HG03159 (cell line): ENCODE measurements at regions not wholly inside any gene's neighbourhood (a gene's known extent, or its start where the extent isn't known, plus 50 kb on each side); places are given as distances from the start of the nearest gene placed in this dataset.

Experiments
- ATAC-seq: cut with Tn5 transposase; IDR thresholded peaks from one replicate; pipeline ENCODE4 v1.9.1; 2021; ENCODE audit warnings: mild to moderate bottlenecking, moderate library complexity; ENCODE audit not compliant: unreplicated experiment

DNA sequence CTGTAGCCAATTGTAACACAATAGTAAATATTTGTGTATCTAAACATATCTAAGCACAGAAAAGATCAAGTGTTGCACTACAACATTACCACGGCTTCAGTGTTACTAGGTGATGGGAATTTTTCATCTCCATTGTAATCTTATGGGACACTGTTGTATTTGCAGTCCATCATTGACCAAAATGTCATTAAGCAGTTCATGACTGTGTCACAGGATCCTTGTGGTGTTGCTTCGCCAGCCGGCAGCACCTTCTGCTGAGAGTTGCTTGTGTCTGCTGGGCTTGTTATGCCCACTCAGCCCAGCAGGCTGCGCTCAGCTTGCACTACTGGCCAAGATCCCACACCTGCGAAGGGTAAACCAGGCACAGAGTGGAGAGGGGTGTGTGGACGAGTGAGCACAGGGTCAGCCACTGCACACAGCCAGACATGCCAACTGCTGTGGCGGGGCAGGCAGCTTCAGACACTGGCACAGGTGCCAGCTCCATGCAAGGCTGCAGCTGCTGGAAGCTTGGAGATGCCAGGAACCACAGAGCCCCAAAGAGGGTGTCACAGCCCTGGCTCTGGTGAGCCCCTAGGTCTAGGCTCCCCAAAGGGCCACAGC lies 273.7 kb downstream of the CETN3 start:
- no peak for ATAC-seq

DNA sequence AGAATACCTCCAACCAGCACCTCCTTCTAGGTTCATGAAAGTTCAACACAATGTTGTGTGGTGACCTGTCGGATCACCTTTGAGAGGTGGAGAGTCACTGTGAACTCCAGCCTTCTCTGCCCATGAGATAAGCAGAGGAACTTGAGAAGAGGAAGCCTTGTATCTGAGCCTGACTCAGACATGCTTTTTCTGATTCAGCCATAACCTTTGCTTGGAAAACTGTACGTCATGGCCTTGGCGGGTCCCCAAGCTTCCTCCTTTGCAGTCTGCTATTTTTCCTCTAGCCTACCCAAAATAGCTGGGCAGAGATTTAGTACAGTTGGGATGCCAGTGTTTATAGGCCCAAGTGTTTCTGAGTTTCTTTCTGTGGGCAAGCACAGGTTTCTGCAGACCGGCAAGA lies 274.7 kb downstream of the CETN3 start:
- no peak for ATAC-seq

- no peak for ATAC-seq
Observed at GRCh38 chr5:90134381-90134780, 275.2 kb downstream of the CETN3 start.

GRCh38 chr5:90133941-90134340 lies 275.6 kb downstream of the CETN3 start:
- no peak for ATAC-seq

DNA sequence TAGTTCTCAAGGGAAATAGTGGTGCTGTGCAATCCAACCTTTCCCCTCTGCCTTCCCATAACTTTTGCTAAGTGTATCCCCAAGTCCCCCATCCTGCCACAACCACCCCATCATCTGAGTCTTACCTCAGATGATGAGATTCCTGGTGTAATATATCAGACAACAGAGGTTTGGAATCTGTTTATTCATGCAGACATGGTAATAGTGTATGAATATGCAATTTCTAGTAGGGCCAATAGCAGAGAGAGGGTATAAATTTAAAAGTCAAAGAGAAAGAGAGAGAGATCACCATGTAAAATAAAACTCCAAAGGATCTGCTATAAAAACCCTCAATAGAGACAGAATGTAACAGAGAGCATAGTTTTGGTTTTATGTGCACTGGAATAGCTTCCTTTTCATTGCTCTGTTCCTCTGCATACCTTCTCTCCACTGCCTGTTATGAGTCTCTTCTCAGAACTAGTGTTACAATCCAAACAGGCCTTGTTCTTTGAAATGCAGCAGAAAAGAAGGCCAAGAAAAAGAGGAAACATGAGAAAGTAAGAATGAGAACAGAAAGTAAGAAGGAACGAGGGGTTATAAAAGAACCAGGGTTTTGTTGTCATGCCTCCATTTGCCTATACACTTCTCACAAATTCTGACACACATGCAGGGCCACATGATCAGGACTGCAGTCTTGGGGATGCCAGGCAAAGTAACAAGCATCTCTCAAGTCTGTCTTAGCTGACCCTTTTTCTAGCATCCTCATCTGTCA lies 278.0 kb downstream of the CETN3 start:
- peak; percentile 77 for ATAC-seq

DNA sequence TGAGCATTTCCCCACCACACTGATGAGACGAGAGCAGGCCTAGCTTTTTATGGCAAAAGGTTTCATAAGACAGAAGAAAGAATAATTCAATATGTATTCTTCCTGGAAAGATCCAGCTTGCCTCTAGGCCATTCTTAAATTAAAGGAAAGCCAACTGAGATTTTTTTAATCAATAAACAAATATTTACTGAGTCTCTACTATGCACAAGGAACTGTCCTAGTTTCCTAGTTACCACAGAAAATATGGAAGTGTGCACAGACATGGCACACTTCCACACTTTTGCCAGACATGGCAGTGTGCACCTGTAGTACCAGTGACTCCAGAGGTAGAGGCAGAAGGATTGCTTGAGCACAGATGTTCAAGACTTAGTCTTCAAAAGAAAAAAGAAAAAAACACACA lies 281.0 kb downstream of the CETN3 start:
- ATAC-seq, result no peak

GRCh38 chr5:90119531-90119971 lies 290.0 kb downstream of the CETN3 start:
- no peak for ATAC-seq

- ATAC-seq, result no peak
Observed at GRCh38 chr5:90117005-90117404, 292.6 kb downstream of the CETN3 start.

DNA sequence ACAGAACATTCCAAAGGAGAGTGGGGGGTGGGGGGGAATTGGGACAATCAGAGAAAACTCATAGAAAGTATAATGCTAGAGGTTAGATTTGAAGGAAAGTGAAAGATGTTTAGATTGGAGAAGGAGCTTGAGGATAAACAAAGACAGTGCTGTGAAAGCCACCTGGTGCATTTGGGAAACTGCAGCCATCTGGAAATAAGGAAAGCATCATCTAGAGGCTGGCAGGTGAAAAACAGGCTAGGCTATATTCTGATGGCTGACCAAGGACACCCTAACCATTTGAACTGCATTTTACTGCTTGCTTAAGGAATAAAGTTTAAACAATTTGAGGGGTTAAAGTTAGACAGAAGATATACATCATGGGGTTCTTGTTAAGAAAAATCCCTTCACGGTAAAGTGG lies 296.4 kb downstream of the CETN3 start:
- ATAC-seq, result no peak

DNA sequence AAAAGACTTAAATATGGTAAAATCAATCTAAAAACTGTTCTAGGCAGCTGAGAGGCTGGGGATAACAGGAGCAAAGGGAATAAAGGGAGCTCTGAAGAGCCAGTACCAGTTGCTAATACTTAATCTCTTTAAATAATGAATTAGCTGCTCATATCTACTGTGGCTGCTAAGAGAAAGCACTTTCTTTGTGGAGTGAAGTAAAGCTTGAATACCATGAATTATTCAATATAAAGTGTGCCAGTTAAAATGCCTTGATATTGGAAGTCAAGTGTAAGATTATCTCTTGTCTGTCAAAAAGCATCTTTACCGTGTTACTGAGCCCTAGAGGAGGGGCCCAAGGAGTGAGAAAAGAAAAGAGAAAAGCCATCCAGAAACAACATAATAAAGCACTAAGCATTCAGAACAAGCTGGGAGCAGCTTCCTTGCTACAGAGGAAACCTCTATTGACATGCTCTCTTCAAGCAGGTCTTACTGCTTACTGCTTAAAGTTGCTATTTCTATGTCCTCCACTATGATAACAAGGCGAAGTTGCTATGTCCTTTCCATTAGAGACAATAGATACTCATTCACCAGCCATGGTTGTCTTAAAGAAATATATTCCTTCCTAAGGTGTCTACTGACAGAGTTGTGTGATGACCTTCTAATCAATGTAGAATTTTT lies 297.4 kb downstream of the CETN3 start:
- ATAC-seq, result no peak

DNA sequence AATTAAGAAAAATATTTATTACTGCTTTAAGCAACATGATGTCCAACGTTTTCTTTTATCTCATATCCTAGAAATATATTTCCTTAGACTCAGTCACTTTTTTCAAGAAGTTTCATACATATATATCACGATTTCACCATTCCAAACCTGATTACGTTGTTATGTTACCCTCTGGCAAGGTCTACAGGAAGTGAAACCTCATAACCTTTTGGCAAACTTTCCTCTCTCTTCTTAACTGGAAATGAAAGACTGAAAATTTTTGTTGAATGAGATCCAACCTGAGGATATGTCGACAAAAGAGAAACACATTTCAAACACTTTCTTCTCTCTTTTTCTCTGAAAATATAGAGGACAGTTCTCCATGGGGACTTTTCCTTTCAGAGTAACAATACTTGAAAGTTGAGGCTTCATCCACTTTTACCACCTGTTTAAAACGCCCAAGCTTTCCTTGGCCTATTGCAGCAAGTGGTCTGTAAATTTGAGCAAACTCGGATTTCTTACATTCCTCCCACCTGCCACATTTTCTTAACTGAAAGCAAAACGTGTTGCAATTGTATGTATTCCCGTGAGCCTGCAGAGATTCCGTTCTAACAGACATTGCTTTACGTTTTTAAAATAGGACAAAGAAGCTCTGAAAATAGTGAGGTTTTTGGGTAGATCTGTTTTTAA lies 298.1 kb downstream of the CETN3 start:
- no peak for ATAC-seq

DNA sequence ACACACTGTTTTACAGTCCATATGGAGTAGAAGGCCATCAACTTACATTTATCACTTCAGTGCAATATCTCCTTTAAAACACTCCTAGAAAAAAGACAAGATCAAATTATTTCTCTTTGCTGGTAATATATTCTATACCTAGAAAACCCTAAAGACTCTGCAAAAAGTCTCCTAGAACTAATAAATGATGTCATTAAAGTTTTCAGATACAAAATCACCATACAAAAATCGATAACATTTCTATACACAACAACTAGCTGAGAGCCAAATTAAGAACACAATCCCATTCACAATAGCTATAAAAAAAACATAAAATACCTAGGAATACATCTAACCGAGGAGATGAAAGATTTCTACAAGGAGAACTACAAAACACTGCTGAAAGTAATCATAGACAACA lies 300.3 kb downstream of the CETN3 start:
- ATAC-seq, result no peak

DNA sequence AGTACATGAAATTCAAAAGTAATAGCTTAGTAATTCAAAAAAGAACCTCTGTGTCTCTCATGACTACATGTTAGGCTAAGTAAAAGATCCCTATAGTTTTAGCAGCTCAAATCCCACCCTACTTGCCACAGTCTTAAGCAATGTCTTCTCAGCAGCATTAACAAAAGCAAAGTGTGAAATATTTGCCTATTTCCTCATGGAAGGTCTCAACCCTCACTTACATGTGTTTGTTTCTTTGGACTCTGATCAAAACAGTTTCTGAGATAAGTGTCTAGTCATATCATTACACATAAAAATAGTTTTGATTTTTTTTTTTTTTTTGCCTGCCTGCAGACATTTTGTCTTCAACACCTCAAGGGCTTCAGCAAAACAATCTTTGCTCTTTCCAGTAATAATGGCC lies 310.5 kb downstream of the CETN3 start:
- ATAC-seq, result no peak

- no peak for ATAC-seq
Observed at GRCh38 chr5:90097082-90097477, 312.5 kb downstream of the CETN3 start.

DNA sequence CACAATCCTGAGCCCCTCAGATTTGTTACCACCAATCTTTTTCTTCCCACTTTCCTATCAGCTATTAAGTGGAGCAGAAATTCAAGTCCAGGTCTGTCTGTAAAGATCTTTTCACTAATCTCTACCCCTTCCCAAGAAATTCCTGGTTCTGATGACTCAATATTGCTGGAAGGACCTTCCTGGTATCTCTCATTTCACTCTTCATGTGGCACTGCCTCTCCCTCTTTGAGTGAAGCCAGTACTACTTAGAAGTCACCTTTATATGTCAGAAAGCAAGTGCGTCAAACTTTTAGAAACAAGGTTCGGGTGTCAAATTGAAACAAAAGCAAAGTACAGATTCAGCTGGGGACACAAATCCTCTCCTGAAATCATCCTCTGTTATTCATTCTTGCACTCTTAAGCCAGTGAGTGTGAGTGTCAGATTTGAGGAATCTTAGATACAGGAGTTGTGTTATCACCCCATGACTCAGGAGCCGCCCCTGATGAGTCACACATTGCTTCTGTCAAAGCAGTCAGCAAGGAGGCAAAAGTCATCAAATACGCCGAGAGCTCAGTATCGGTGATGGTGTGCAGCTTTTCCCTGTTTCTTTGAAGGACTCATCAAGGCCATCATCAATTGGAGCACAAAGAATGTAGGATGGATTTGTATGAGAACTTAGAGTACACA lies 313.0 kb downstream of the CETN3 start:
- no peak for ATAC-seq

- ATAC-seq, result no peak
Observed at GRCh38 chr5:90095292-90096060, 314.1 kb downstream of the CETN3 start.

DNA sequence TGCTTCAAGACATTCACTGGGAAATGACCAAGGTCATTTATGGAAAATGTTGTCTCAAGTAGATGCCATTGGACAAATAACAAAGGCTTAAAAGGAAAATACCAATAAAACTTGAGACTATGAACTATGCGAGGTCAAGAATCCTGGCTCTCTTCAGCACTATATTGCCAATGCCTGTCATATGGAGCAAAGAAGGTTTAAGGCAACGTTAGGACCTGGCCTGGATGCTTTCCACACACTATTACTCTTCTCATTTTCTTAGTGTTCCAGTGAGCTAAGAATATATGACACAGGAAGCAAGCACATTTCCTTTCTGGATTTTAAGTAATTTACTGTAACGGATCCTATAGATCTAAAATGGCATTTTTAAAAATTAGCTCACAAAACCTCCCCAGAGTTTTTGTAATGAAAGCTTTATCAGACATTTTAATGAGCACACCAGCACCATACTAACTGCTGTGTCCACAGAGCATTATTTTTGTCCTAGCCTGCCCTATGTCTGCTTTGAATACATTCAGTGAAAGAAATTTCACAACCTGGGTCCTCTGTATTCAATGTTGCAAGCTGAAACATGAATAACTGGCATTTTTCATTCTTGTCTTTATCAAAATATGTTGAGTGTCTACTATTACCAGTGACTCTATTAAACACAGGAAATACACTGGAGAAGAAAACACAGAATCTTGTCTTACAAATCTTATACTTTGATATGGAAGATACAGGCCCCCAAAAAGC lies 315.6 kb downstream of the CETN3 start:
- ATAC-seq, result no peak

DNA sequence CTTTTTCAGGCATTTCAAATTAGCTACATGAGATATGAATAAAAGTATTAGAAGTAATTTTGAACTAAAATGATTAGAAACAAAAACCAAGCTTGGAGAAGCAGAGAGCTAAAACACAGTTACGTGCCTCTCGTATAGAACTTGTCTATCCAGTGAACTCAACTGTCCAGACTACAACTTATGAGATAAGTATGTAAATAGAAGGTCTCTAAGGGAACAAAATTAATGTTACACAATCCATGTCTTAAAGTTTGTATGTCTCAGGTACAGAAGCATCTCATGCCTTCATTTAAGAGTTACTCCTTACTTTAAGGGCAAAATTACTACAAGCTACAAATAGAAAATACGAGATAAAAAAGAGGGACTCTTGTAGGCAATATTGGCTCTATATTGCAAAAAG lies 316.8 kb downstream of the CETN3 start:
- no peak for ATAC-seq

DNA sequence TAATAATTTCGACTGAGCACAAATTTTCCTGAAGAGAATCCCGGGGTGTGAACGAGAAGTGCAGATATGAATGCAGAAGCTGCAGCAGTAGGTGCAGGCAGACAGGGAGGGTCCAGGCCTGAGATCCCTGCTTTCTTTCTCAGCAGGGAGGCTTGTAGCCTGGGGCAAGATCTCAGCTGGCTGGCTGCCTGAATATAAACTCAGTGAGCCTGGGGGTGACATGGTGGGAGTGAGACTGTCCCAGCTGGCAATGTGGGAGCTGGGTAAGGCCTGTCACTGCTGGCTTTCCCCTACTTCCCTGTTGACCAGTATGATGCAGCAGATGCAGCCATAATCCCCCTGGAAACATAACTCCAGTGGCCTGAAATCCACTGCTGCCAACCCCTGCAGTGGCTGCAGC lies 325.2 kb downstream of the CETN3 start:
- ATAC-seq, result no peak
